GM12878 (cell line): ENCODE measurements at regions not wholly inside any gene's neighbourhood (a gene's known extent, or its start where the extent isn't known, plus 50 kb on each side); places are given as distances from the start of the nearest gene placed in this dataset.

Source experiments
- ASH2L ChIP-seq: fragments of 300-600, 200-600 bp; sonication (generic); IDR thresholded peaks from 2 replicates; pipeline ENCODE4 v1.6.1; 2017; ENCODE audit warnings: low read depth, mild to moderate bottlenecking, borderline replicate concordance
- BRCA1 ChIP-seq: IDR thresholded peaks from 2 replicates; pipeline ENCODE4 v1.6.1; 2011; ENCODE audit warnings: low read depth, low read length, improper control_type of control experiment
- CBFB ChIP-seq: IDR thresholded peaks from 2 replicates; pipeline ENCODE4 v1.6.1; 2016; ENCODE audit warnings: antibody characterized with exemption, low read depth
- EED ChIP-seq: sonication (generic); IDR thresholded peaks from 2 replicates; pipeline ENCODE4 v1.6.1; 2016; ENCODE audit warnings: antibody characterized with exemption, low read depth
- ESRRA ChIP-seq: IDR thresholded peaks from 2 replicates; pipeline ENCODE4 v1.6.1; 2012; ENCODE audit warnings: mild to moderate bottlenecking, low read length, improper control_type of control experiment
- FOXK2 ChIP-seq: fragments of 450-650 bp; IDR thresholded peaks from 2 replicates; pipeline ENCODE4 v1.6.1; 2017; ENCODE audit warnings: mild to moderate bottlenecking, moderate library complexity
- IKZF2 ChIP-seq, 2 experiments: fragments of 450-650 bp; IDR thresholded peaks; 2 replicates each; pipeline ENCODE4 v1.6.1; 2017; ENCODE audit warnings: mild to moderate bottlenecking in 2 of 2, moderate library complexity in 2 of 2
- KAT2A ChIP-seq: conservative IDR thresholded peaks from 2 replicates; pipeline ENCODE4 v1.6.1; 2011; ENCODE audit warnings: low read depth, low read length; ENCODE audit not compliant: control insufficient read depth
- KLF5 ChIP-seq: fragments of 450-650 bp; IDR thresholded peaks from 2 replicates; pipeline ENCODE4 v1.6.1; 2014; ENCODE audit warnings: mild to moderate bottlenecking; ENCODE audit not compliant: partially characterized antibody
- MEF2B ChIP-seq: fragments of 450-650 bp; IDR thresholded peaks from 2 replicates; pipeline ENCODE4 v1.6.1; 2018; ENCODE audit warnings: mild to moderate bottlenecking, moderate library complexity; ENCODE audit not compliant: partially characterized antibody, poor library complexity, severe bottlenecking
- MTA3 ChIP-seq: IDR thresholded peaks from 2 replicates; pipeline ENCODE4 v1.6.1; 2012; ENCODE audit warnings: low read length, inconsistent platforms, borderline replicate concordance
- NFYA ChIP-seq: IDR thresholded peaks from 2 replicates; pipeline ENCODE4 v1.6.1; 2011; ENCODE audit warnings: low read depth, mild to moderate bottlenecking, low read length, improper control_type of control experiment, borderline replicate concordance
- NR2C1 ChIP-seq: fragments of 450-650 bp; IDR thresholded peaks from 2 replicates; pipeline ENCODE4 v1.6.1; 2017; ENCODE audit warnings: antibody characterized with exemption, mild to moderate bottlenecking, moderate library complexity
- NR2C2 ChIP-seq: IDR thresholded peaks from 2 replicates; pipeline ENCODE4 v1.6.1; 2011; ENCODE audit warnings: borderline replicate concordance, low read depth; ENCODE audit not compliant: control insufficient read depth, insufficient read length
- SIN3A ChIP-seq: IDR thresholded peaks from 2 replicates; pipeline ENCODE4 v1.6.1; 2012; ENCODE audit warnings: low read depth, low read length, improper control_type of control experiment
- SIX5 ChIP-seq: IDR thresholded peaks from 2 replicates; pipeline ENCODE4 v1.6.1; 2011; ENCODE audit warnings: mild to moderate bottlenecking, low read depth, low read length, moderate library complexity; ENCODE audit not compliant: severe bottlenecking
- TCF12 ChIP-seq: IDR thresholded peaks from 2 replicates; pipeline ENCODE4 v1.6.1; 2011; ENCODE audit warnings: low read depth, mild to moderate bottlenecking, low read length
- ZNF274 ChIP-seq: IDR thresholded peaks from one replicate; pipeline ENCODE4 v1.8.0; 2011; ENCODE audit not compliant: insufficient read length, insufficient read depth
- TF ChIP-seq, protein P1 (sequence below): fragments of 150-350 bp; IDR thresholded peaks from 2 replicates; pipeline ENCODE4 v1.6.1; 2016; ENCODE audit warnings: low read depth, low read length
- TF ChIP-seq, protein P2 (sequence below): fragments of 450-650 bp; IDR thresholded peaks from 2 replicates; pipeline ENCODE4 v1.6.1; 2017; ENCODE audit warnings: mild to moderate bottlenecking, moderate library complexity
- TF ChIP-seq, protein P3 (sequence below): fragments of 450-650 bp; IDR thresholded peaks from 2 replicates; pipeline ENCODE4 v1.6.1; 2017; ENCODE audit warnings: mild to moderate bottlenecking, low read depth, inconsistent platforms; ENCODE audit not compliant: poor library complexity, severe bottlenecking
- TF ChIP-seq, protein P4 (sequence below): IDR thresholded peaks from 2 replicates; pipeline ENCODE4 v1.6.1; 2012; ENCODE audit warnings: low read depth, low read length, improper control_type of control experiment

DNA sequence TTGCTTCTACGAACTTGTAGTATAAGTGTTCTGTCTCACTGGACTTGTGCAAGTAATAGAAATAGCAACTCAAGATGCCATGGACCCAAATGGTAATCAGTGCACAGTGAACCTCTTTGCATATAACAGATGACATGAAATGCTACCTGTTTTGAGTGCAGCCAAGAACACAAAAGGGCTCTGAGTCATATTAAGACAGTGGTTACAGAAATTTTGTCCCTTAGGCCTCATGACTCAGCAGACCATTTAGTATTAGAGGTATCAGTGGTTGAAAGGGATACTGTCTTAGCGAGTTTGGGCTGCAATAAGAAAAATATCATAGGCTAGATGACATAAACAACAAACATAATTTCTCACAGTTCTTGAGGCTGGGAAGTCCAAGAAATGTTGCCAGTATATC lies 502.9 kb upstream of the PCDH10 start (continued):
- TF ChIP-seq, protein P1, sequence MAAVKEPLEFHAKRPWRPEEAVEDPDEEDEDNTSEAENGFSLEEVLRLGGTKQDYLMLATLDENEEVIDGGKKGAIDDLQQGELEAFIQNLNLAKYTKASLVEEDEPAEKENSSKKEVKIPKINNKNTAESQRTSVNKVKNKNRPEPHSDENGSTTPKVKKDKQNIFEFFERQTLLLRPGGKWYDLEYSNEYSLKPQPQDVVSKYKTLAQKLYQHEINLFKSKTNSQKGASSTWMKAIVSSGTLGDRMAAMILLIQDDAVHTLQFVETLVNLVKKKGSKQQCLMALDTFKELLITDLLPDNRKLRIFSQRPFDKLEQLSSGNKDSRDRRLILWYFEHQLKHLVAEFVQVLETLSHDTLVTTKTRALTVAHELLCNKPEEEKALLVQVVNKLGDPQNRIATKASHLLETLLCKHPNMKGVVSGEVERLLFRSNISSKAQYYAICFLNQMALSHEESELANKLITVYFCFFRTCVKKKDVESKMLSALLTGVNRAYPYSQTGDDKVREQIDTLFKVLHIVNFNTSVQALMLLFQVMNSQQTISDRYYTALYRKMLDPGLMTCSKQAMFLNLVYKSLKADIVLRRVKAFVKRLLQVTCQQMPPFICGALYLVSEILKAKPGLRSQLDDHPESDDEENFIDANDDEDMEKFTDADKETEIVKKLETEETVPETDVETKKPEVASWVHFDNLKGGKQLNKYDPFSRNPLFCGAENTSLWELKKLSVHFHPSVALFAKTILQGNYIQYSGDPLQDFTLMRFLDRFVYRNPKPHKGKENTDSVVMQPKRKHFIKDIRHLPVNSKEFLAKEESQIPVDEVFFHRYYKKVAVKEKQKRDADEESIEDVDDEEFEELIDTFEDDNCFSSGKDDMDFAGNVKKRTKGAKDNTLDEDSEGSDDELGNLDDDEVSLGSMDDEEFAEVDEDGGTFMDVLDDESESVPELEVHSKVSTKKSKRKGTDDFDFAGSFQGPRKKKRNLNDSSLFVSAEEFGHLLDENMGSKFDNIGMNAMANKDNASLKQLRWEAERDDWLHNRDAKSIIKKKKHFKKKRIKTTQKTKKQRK = no peak
- no peak for TF ChIP-seq CBFB
- TF ChIP-seq TCF12 = no peak
- no peak for TF ChIP-seq SIN3A
- TF ChIP-seq ESRRA = no peak
- TF ChIP-seq SIX5 = no peak
- TF ChIP-seq NR2C2 = no peak
- TF ChIP-seq, protein P2, sequence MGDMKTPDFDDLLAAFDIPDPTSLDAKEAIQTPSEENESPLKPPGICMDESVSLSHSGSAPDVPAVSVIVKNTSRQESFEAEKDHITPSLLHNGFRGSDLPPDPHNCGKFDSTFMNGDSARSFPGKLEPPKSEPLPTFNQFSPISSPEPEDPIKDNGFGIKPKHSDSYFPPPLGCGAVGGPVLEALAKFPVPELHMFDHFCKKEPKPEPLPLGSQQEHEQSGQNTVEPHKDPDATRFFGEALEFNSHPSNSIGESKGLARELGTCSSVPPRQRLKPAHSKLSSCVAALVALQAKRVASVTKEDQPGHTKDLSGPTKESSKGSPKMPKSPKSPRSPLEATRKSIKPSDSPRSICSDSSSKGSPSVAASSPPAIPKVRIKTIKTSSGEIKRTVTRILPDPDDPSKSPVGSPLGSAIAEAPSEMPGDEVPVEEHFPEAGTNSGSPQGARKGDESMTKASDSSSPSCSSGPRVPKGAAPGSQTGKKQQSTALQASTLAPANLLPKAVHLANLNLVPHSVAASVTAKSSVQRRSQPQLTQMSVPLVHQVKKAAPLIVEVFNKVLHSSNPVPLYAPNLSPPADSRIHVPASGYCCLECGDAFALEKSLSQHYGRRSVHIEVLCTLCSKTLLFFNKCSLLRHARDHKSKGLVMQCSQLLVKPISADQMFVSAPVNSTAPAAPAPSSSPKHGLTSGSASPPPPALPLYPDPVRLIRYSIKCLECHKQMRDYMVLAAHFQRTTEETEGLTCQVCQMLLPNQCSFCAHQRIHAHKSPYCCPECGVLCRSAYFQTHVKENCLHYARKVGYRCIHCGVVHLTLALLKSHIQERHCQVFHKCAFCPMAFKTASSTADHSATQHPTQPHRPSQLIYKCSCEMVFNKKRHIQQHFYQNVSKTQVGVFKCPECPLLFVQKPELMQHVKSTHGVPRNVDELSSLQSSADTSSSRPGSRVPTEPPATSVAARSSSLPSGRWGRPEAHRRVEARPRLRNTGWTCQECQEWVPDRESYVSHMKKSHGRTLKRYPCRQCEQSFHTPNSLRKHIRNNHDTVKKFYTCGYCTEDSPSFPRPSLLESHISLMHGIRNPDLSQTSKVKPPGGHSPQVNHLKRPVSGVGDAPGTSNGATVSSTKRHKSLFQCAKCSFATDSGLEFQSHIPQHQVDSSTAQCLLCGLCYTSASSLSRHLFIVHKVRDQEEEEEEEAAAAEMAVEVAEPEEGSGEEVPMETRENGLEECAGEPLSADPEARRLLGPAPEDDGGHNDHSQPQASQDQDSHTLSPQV = no peak
- no peak for TF ChIP-seq ASH2L
- TF ChIP-seq NR2C1 = no peak
- TF ChIP-seq MEF2B = peak; percentile 66
- TF ChIP-seq NFYA = no peak
- TF ChIP-seq, protein P3, sequence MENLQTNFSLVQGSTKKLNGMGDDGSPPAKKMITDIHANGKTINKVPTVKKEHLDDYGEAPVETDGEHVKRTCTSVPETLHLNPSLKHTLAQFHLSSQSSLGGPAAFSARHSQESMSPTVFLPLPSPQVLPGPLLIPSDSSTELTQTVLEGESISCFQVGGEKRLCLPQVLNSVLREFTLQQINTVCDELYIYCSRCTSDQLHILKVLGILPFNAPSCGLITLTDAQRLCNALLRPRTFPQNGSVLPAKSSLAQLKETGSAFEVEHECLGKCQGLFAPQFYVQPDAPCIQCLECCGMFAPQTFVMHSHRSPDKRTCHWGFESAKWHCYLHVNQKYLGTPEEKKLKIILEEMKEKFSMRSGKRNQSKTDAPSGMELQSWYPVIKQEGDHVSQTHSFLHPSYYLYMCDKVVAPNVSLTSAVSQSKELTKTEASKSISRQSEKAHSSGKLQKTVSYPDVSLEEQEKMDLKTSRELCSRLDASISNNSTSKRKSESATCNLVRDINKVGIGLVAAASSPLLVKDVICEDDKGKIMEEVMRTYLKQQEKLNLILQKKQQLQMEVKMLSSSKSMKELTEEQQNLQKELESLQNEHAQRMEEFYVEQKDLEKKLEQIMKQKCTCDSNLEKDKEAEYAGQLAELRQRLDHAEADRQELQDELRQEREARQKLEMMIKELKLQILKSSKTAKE = peak; percentile 66
- no peak for TF ChIP-seq KAT2A
- TF ChIP-seq IKZF2 (IDR thresholded peaks at IDR 0.05) = peak; percentile 59 to 72
- TF ChIP-seq ZNF274 = no peak
- TF ChIP-seq MTA3 = peak; percentile 56; the same call in 1 of the 2 replicates
- TF ChIP-seq, protein P4, sequence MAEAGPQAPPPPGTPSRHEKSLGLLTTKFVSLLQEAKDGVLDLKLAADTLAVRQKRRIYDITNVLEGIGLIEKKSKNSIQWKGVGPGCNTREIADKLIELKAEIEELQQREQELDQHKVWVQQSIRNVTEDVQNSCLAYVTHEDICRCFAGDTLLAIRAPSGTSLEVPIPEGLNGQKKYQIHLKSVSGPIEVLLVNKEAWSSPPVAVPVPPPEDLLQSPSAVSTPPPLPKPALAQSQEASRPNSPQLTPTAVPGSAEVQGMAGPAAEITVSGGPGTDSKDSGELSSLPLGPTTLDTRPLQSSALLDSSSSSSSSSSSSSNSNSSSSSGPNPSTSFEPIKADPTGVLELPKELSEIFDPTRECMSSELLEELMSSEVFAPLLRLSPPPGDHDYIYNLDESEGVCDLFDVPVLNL = no peak
- TF ChIP-seq EED = no peak
- no peak for TF ChIP-seq BRCA1
- no peak for TF ChIP-seq KLF5
- TF ChIP-seq FOXK2 = no peak
